Gastroesophageal sphincter (tissue), 4 donors: ENCODE measurements at regions not wholly inside any gene's neighbourhood (a gene's known extent, or its start where the extent isn't known, plus 50 kb on each side); places are given as distances from the start of the nearest gene placed in this dataset.

Experiments
- ATAC-seq: fragments of 150-250 bp; one replicate; pipeline ENCODE4 v1.9.1; 2016; ENCODE audit warnings: mild to moderate bottlenecking, moderate library complexity
- H3K27ac ChIP-seq, 4 donors: fragments of 200-600 bp; sonication (generic) in 3 of 4; 1 replicate in 3 of 4; 2 replicates in 1 of 4; pipeline ENCODE4 v1.5.1; 2016 to 2019
- H3K27me3 ChIP-seq: fragments of 200-600 bp; sonication (generic); one replicate; pipeline ENCODE4 v1.5.1; 2019
- H3K36me3 ChIP-seq, 2 donors: fragments of 200-600 bp; sonication (generic); one replicate each; pipeline ENCODE4 v1.5.1; 2019; ENCODE audit warnings: control low read depth in 1 of 2
- H3K4me1 ChIP-seq, 3 donors: fragments of 200-600 bp; sonication (generic); 1 replicate in 2 of 3; 2 replicates in 1 of 3; pipeline ENCODE4 v1.5.1; 2016 to 2019; ENCODE audit warnings: control low read depth in 2 of 3
- H3K4me3 ChIP-seq, 2 donors: fragments of 200-600 bp; sonication (generic); one replicate each; pipeline ENCODE4 v1.5.1; 2019; ENCODE audit warnings: mild to moderate bottlenecking in 1 of 2, moderate library complexity in 1 of 2
- H3K9me3 ChIP-seq, 3 donors: fragments of 200-600 bp; sonication (generic); one replicate each; pipeline ENCODE4 v1.5.1; 2017 to 2019; ENCODE audit warnings: control low read depth in 2 of 3
- CTCF ChIP-seq, 4 experiments: fragments of 200-600 bp in 2 of 4; fragments of 450-650 bp in 2 of 4; sonication (generic) in 1 of 4; IDR thresholded peaks; one replicate each; pipeline ENCODE4 v1.5.1; 2017 to 2019; ENCODE audit warnings: antibody characterized with exemption in 4 of 4, mild to moderate bottlenecking in 2 of 4, moderate library complexity in 2 of 4
- EP300 ChIP-seq: sonication (generic); formaldehyde crosslinking; IDR thresholded peaks from one replicate; pipeline ENCODE4 v1.6.1; 2017; ENCODE audit warnings: antibody characterized with exemption, mild to moderate bottlenecking
- POLR2A ChIP-seq, 2 donors: fragments of 450-650 bp; IDR thresholded peaks; one replicate each; pipeline ENCODE4 v1.6.1; 2017; ENCODE audit warnings: antibody characterized with exemption in 2 of 2, mild to moderate bottlenecking in 2 of 2, moderate library complexity in 1 of 2
- POLR2AphosphoS5 ChIP-seq: sonication (generic); formaldehyde crosslinking; IDR thresholded peaks from one replicate; pipeline ENCODE4 v1.6.1; 2017; ENCODE audit warnings: antibody characterized with exemption
- WGBS, 2 donors: methylation state at CpG; one replicate each; pipeline ENCODE4 v1.1.5; 2018; ENCODE audit warnings: low coverage in 1 of 2; 5-methylcytosine and 5-hydroxymethylcytosine counted together

DNA sequence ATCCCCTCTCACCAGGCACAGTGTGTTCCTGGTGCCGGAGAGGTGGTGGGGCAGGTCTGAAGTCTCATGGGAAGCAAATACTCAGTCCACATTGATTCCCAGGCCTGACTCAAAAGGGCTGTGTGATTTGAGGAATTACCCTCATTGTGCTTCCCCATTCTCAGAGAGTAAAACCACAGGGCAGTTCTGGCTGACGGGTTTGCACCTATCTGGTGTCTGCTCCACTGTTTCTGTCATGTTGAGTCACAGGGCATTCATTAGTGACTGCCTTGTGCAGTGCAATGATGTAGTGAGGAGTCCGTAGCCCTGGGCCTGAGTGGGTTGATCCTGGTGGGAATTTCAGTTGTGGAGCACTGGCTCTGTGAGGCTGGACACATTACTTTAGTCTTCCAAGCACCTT lies 85.2 kb upstream of the ARHGAP20 start:
- 100% methylated on average over 1 of the region's 3 CpGs; no CpG with 5 or more reads in 1 of the 2 donors for WGBS, 2 donors

DNA sequence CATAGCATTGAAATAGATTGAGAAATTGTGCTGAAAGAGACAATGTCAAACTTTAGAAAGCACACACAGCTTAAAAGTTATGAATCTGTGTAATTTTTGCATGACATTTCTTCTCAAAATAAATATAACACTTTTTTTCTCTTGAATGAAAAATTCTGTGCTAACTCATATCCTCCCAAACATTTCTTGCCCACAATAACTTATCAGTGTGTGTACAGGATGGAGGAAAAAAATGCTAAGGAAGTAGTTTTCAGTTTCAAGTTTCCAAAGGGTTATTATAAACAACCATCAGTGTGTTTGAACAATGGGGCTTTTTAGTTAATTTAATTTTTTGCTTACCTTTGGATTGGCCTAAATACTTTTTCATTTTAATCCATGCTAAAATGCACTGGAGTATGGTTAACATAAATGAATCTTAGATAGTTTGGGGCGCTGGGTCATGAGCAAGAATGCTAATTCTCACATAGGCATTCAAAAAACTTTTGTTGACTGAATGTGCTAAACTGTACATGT lies 82.9 kb upstream of the ARHGAP20 start:
- ATAC-seq: no peak

More for the DNA sequence above, 85.2 kb upstream of the ARHGAP20 start:
- no peak overlapping the region for H3K27ac ChIP-seq
- no peaks in the 10 kb centered on the region for H3K9me3 ChIP-seq
- TF ChIP-seq POLR2AphosphoS5 (no peak), EP300 (no peak), CTCF (IDR thresholded peaks at IDR 0.05) (no peak), POLR2A (IDR thresholded peaks at IDR 0.05) (no peak)
- no peak for ATAC-seq
- no peak overlapping the region for H3K4me3 ChIP-seq
- no peaks in the 10 kb centered on the region for H3K27me3 ChIP-seq
- H3K4me1 ChIP-seq: no peaks in the 10 kb centered on the region
- no peaks in the 10 kb centered on the region for H3K36me3 ChIP-seq

GRCh38 chr11:110793556-110793955 lies 81.3 kb upstream of the ARHGAP20 start:
- no peak for ATAC-seq
- TF ChIP-seq CTCF (IDR thresholded peaks at IDR 0.05) (no peak), POLR2A (IDR thresholded peaks at IDR 0.05) (no peak), POLR2AphosphoS5 (no peak), EP300 (no peak)
- no peak overlapping the region for H3K4me3 ChIP-seq
- WGBS, 2 donors: 33 to 48% methylated on average over 2 of the region's 4 CpGs
- no peaks in the 10 kb centered on the region for H3K4me1 ChIP-seq
- H3K9me3 ChIP-seq: no peaks in the 10 kb centered on the region
- H3K27ac ChIP-seq: no peak overlapping the region
- H3K27me3 ChIP-seq: no peaks in the 10 kb centered on the region
- H3K36me3 ChIP-seq: no peaks in the 10 kb centered on the region

More for the DNA sequence above, 82.9 kb upstream of the ARHGAP20 start:
- H3K27ac ChIP-seq: no peak overlapping the region
- 83 to 100% methylated on average over 1 of the region's 1 CpG for WGBS, 2 donors
- H3K27me3 ChIP-seq: no peaks in the 10 kb centered on the region
- TF ChIP-seq CTCF (IDR thresholded peaks at IDR 0.05): no peak
- no peak for TF ChIP-seq EP300
- TF ChIP-seq POLR2AphosphoS5: no peak
- TF ChIP-seq POLR2A (IDR thresholded peaks at IDR 0.05): no peak
- H3K4me3 ChIP-seq: no peak overlapping the region
- no peaks in the 10 kb centered on the region for H3K36me3 ChIP-seq
- H3K9me3 ChIP-seq: no peaks in the 10 kb centered on the region
- no peaks in the 10 kb centered on the region for H3K4me1 ChIP-seq

DNA sequence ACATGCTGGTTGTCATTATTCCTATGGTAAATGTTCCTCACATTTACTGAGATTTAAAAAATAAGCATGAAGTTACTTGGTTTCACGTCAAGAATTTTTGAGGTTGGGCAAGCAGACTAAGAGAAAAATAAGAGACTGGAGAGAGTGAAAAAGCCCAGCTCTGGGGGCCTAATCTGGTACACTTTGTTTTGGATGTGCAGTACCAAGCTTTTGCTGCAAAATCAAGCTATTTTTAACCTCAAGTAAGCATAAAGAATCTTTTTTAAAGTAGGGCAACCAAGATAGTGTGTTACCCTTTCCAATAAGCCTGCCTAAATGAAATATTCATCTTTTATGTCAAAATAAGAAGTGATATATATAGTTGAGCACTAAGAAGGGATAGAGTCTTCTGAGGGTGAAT lies 79.4 kb upstream of the ARHGAP20 start:
- Histone ChIP-seq H3K4me3 (no peak overlapping the region), H3K9me3 (no peaks in the 10 kb centered on the region), H3K36me3 (no peaks in the 10 kb centered on the region), H3K4me1 (no peaks in the 10 kb centered on the region), H3K27ac (no peak overlapping the region), H3K27me3 (no peaks in the 10 kb centered on the region)
- no peak for ATAC-seq
- TF ChIP-seq POLR2AphosphoS5 (no peak), EP300 (no peak), POLR2A (IDR thresholded peaks at IDR 0.05) (no peak), CTCF (IDR thresholded peaks at IDR 0.05) (no peak)
- 15 to 42% methylated on average over 1 of the region's 1 CpG for WGBS, 2 donors

- no peak for TF ChIP-seq EP300
- Histone ChIP-seq H3K27me3 (no peaks in the 10 kb centered on the region), H3K9me3 (peaks cover 0 to 9% (median 0%) of the 10 kb centered on the region in 3 donors), H3K27ac (no peak overlapping the region), H3K36me3 (no peaks in the 10 kb centered on the region), H3K4me3 (no peak overlapping the region), H3K4me1 (peaks cover 0 to under 1% (median 0%) of the 10 kb centered on the region in 3 donors)
- ATAC-seq: no peak
- 64 to 68% methylated on average over 2 of the region's 2 CpGs for WGBS, 2 donors
Observed at GRCh38 chr11:110787680-110788079, 75.4 kb upstream of the ARHGAP20 start.
